ENCODE measurements at regions not wholly inside any gene's neighbourhood (a gene's known extent, or its start where the extent isn't known, plus 50 kb on each side); places are given as distances from the start of the nearest gene placed in this dataset.

GRCh38 chr4:66691101-66691500 lies 854.2 kb downstream of the CENPC start:
- Histone ChIP-seq H3K27me3 (ENCODE audit: control insufficient read depth, insufficient read depth, low read length) (no peaks in the 10 kb centered on the region), H3K36me3 (ENCODE audit: control insufficient read depth, insufficient read depth, low read length) (no peaks in the 10 kb centered on the region), H3K4me3 (ENCODE audit: low read depth, low read length) (no peak overlapping the region)
- no peak for DNase-seq (ENCODE audit: low read depth)
- no peak for TF ChIP-seq CTCF (IDR thresholded peaks at IDR 0.05; ENCODE audit: insufficient read depth, low read length, poor library complexity, severe bottlenecking)

- Histone ChIP-seq H3K27me3 (ENCODE audit: control insufficient read depth, insufficient read depth, low read length) (no peaks in the 10 kb centered on the region), H3K4me3 (ENCODE audit: low read depth, low read length) (no peak overlapping the region), H3K36me3 (ENCODE audit: control insufficient read depth, insufficient read depth, low read length) (no peaks in the 10 kb centered on the region)
- DNase-seq (ENCODE audit: low read depth): no peak
- TF ChIP-seq CTCF (IDR thresholded peaks at IDR 0.05; ENCODE audit: insufficient read depth, low read length, poor library complexity, severe bottlenecking): peak; percentile 33
Observed at GRCh38 chr4:66688674-66689073, 856.6 kb downstream of the CENPC start.

- H3K27me3 ChIP-seq (ENCODE audit: control insufficient read depth, insufficient read depth, low read length): no peaks in the 10 kb centered on the region
- no peak for DNase-seq (ENCODE audit: low read depth)
- no peak for TF ChIP-seq CTCF (IDR thresholded peaks at IDR 0.05; ENCODE audit: insufficient read depth, low read length, poor library complexity, severe bottlenecking)
Observed at GRCh38 chr4:66687459-66687858, 857.8 kb downstream of the CENPC start.

GRCh38 chr4:66681962-66682361 lies 863.3 kb downstream of the CENPC start:
- H3K27me3 ChIP-seq (ENCODE audit: control insufficient read depth, insufficient read depth, low read length): no peaks in the 10 kb centered on the region
- DNase-seq (ENCODE audit: low read depth): no peak

More at GRCh38 chr4:66687459-66687858, 857.8 kb downstream of the CENPC start:
- H3K4me3 ChIP-seq (ENCODE audit: low read depth, low read length): no peak overlapping the region
- no peaks in the 10 kb centered on the region for H3K36me3 ChIP-seq (ENCODE audit: control insufficient read depth, insufficient read depth, low read length)

GRCh38 chr4:66667249-66667648 lies 878.1 kb downstream of the CENPC start:
- Histone ChIP-seq H3K27me3 (ENCODE audit: control insufficient read depth, insufficient read depth, low read length) (no peaks in the 10 kb centered on the region), H3K36me3 (ENCODE audit: control insufficient read depth, insufficient read depth, low read length) (no peaks in the 10 kb centered on the region), H3K4me3 (ENCODE audit: low read depth, low read length) (no peak overlapping the region)
- TF ChIP-seq CTCF (IDR thresholded peaks at IDR 0.05; ENCODE audit: insufficient read depth, low read length, poor library complexity, severe bottlenecking): no peak
- no peak for DNase-seq (ENCODE audit: low read depth)

More at GRCh38 chr4:66681962-66682361, 863.3 kb downstream of the CENPC start:
- TF ChIP-seq CTCF (IDR thresholded peaks at IDR 0.05; ENCODE audit: insufficient read depth, low read length, poor library complexity, severe bottlenecking): no peak
- Histone ChIP-seq H3K4me3 (ENCODE audit: low read depth, low read length) (no peak overlapping the region), H3K36me3 (ENCODE audit: control insufficient read depth, insufficient read depth, low read length) (no peaks in the 10 kb centered on the region)

GRCh38 chr4:66662620-66663019 lies 882.7 kb downstream of the CENPC start:
- no peak for DNase-seq (ENCODE audit: low read depth)
- TF ChIP-seq CTCF (IDR thresholded peaks at IDR 0.05; ENCODE audit: insufficient read depth, low read length, poor library complexity, severe bottlenecking): no peak

More at GRCh38 chr4:66662620-66663019, 882.7 kb downstream of the CENPC start:
- no peaks in the 10 kb centered on the region for H3K36me3 ChIP-seq (ENCODE audit: control insufficient read depth, insufficient read depth, low read length)
- no peak overlapping the region for H3K4me3 ChIP-seq (ENCODE audit: low read depth, low read length)
- no peaks in the 10 kb centered on the region for H3K27me3 ChIP-seq (ENCODE audit: control insufficient read depth, insufficient read depth, low read length)
